Brain pericyte (primary cell): ENCODE measurements at regions not wholly inside any gene's neighbourhood (a gene's known extent, or its start where the extent isn't known, plus 50 kb on each side); places are given as distances from the start of the nearest gene placed in this dataset.
"Not testable (repeated sequence)": the region's sequence is repeated elsewhere in the genome, so short reads cannot be mapped to it uniquely, and the experiment has no call there.

Source experiments
- DNase-seq: peaks from one replicate; pipeline ENCODE4 v3.0.0-alpha.2; 2012; ENCODE audit warnings: low read depth, low spot score

DNA sequence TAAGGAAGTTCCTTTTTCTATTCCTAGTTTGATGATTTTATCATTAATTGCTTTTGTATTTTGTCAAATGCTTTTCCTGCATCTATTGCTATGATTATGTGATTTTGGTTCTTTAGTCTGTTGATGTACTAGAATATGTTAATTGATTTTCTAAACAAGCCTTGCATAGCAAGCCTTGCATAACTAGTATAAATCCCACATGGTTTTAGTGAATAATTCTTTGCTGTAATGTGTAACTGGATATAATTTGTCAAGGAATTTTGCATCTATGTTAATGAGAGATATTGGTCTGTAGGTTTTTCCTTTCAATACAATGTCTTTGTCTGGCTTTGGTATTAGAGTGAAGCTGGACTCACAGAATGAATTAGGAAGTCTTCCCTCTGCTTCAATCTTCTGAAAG is 460.2 kb downstream of the LTN1 start:
- no peak for DNase-seq

DNA sequence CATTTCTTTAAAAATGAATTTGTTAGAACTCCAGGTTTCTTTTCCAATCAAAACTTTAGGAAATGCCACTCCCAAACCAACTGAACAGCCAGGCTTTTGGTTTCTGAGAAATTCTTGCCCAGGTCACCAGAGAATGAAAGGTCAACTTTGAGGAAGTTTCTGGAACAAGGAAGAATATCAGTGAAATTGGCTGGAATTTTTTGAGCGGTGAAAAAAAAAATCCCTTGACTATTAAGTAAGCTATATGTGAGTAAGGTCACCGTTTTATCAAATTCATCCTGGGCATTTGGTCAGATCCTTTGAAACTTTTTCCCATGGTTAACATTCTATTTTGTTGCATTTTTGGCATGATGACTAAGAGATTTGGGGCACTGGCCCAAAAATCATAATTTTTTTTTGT is 469.3 kb downstream of the LTN1 start:
- no peak for DNase-seq

DNA sequence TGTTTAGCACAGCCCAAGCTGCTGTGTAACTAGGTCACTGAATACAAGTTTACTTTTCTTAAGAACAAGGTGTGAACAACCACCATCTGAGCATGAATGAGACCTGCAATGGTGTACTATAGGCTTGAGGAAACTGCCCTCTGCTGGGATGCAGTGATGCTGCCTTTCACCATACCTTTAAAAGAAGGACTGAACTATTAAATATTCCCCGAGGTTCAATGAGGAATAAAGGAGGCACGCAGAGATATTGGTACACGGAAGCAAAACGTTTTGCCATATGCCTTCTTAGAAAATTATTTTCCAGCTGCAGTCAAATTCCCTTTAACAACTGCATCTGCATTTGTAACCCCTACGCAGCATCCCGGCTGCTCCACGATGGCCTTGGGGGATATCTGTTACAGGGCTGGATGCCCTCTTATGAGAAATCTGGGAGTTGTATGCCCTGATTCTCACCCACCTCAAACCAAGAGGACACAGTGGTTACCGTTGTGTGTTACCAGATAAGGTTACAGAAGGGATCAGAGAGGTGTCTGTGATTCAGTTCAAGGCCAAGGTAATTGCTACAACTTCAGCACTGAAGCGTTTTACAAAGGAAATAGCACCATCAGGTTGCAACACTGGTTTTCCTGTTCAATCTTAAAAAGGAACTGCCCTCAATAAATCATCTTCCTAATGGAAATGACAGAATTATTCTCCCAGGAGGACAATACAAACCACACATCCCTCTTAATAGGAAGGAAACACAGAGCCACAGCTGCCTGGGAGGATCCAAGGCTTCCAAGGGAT is 470.5 kb downstream of the LTN1 start:
- no peak for DNase-seq

DNA sequence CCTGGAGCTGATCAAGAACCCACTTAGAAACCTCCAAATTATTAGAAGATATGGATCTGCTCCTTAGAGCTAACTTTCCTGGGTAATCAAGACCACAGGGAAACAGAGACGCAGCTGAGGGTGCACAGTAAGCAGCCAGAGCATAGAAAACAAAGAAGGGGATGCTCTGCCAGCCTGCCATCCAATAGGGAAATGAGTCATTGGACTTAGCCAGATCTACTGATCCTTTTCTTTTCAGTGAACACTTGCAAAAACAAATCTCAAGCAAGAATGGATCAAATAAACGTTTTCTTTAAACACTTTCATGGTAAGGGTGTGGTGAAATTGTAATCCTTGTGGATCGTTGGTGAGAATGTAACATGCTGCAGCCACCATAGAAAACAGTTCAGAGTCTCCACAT is 474.0 kb downstream of the LTN1 start:
- DNase-seq: no peak

DNA sequence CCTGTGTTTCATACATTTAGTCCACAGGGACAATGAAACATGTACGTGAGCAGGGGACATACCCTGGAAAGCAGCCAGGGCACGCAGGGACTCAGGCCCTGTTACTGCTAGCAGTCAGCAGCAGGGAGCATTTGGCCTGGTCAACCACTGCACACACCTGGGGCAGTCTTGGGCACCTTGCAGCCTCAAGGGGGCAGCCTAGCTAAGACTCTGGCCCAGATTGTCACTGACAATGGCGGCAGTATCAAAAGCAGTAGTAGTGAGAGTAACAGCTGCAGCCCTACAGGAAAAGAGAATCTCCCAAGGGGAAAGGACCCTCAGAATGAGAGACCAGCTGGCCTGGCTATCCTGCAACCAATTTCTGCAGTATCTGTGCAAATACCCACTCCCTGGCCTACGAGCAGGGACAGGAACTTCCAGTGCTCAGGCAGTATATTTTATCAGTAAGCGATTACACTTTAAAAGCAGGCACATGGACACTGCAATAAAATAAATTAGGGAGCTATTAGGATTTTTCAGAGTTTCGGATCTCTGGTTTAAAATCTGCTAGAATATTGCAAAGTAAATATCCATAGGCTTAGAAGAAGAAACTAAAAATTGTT is 475.6 kb downstream of the LTN1 start:
- DNase-seq: no peak

DNA sequence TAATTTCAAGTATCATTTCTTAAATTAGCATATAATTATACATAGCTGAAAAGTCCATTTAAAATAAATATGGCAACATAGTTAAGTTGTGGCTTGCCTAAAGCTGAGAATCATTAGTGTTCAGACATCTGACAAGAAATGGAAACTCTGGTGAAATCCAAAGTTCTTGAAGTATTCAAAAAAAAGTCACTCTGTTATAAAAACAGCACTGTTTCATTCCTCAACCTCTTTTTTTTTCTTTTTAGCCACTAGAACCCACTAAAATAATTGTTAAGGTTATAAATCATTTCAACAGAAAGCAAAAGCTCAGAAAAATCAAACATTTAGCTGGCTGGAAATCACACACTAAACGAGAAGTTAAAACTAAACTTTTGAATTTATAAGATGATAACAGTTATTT is 476.7 kb downstream of the LTN1 start:
- DNase-seq: no peak

DNA sequence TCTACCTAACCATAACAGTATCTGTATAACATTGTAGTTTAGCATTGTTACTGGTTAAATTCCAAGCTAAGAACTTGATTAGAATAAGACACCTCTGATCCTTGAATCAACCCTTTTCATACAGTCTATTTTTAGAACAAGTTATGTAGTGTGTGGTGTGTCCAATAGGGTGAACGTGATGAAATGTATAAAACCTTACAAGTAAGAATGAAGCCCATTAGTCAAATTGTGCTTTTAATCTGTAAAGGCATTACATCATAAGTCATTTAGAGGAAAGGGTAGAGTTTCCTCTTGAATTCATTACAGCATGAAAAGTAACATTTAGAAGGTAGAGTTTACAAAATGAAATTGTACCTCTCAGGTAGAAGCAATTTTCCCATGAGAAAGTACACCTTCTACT is 479.2 kb downstream of the LTN1 start:
- DNase-seq: no peak

DNA sequence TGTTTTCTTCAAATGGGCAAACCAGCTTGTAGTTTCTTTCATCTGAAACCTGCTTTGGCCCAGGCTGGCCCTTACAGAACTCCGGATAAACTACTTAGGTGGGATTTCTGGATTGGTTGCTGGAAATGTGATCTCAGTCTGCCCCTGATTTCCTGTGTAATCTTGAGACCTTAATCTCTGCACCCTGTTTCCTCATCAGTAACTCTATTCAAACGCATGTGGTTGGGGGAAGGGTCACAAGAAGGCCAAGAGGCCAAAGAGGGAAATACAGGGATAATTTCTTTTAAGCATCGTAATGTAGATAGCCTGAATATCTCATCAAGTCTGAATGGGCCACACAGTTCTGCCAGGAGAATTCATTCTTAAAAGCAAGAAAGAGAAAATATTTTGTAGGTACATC is 483.6 kb downstream of the LTN1 start:
- no peak for DNase-seq

DNA sequence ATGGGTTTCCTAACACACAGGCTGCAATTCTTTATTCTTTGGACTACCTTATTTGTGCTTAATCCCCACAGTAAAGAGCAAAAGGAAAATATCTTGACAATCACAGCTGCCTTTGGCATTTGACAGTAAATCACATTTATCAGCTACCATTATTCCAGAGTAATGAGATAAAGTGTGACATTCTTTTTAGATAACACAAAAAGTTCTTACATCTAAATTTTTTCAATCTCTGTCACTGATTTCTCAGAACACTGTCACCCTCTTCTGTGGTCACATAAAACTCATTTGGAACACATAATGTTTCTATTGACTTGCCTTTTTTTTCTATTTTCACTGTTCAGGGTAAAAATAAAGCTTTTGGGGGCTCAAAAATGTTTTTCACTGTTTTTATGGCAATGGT is 484.6 kb downstream of the LTN1 start:
- no peak for DNase-seq

DNA sequence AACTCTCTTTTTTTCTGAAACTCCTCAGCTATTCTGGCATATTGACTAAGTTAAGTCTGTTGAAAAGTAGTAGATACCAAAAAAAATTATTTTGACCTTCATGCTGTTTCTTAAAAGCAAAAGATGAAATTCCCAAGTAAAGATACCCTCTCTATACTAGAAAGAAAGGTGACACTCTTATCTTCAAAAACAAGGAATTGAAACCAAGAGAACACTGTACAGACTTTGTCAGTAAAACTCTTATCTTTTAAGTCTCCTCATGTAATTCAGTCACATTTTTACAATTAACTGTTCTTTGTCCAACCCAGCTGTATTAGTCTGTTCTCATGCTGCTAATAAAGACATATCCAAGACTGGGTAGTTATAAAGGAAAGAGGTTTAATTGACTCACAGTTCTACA is 496.2 kb downstream of the LTN1 start:
- no peak for DNase-seq

DNA sequence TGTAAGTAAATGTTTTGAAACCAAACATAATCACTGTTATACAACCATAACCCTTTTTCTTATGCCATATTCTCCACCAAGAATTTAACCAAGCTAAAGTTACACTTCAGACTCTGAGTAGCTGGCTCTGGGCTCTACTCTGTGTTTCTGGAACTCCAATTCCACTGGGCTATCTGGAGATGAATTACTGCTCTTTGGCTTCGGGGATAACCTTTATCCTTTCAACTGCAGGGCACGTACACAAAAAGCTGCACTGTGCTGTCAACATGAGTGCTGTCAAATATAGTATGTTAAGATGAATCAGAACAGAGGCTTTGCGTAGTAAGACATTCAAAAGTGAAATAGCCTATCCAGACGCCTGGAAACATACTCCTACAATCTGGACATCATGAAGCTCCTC is 500.6 kb downstream of the LTN1 start:
- DNase-seq: no peak

DNA sequence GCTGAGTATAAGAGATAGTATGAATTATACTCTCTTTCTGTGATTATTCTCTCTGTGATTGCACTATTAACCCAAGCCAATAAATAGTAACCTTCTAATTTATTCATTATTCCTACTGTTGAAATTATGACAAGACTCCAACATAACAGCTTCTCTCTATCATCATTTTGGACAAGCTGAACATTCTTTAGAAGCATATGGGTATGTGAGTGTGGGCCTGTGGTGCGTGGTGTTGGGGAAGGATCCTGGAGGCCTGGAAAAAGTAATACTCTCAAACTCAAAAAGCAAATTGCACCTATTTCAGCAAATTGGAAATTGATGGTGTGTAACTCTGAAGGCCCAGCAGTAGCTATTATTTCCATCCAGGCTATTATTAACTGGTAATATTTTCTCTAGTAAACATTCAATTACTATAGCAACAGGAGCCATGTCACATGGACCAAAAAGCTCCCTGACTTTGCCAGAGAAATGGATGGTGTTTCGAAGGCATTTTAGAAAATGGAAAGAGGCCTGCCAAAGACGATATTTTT is 502.8 kb downstream of the LTN1 start:
- no peak for DNase-seq

DNA sequence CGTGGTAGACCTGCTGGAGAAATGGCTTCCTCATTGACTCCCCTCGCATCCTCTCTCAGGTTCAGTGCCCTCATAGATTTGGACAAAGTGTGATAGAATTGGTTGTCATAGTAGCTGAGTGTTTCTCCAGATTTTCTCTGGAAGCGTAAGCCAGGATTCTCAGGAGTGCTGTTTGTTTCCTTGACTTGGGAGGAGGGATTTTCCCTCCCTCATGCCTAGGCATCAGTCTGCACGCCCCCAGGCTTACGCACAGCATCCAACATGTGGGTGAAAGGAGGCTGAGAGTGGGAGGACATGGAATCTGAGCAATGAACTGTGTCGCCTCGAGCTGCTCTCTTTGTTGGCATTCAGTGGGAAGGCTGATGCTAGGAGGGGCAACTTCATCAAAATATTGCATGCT is 503.5 kb downstream of the LTN1 start:
- no peak for DNase-seq

DNA sequence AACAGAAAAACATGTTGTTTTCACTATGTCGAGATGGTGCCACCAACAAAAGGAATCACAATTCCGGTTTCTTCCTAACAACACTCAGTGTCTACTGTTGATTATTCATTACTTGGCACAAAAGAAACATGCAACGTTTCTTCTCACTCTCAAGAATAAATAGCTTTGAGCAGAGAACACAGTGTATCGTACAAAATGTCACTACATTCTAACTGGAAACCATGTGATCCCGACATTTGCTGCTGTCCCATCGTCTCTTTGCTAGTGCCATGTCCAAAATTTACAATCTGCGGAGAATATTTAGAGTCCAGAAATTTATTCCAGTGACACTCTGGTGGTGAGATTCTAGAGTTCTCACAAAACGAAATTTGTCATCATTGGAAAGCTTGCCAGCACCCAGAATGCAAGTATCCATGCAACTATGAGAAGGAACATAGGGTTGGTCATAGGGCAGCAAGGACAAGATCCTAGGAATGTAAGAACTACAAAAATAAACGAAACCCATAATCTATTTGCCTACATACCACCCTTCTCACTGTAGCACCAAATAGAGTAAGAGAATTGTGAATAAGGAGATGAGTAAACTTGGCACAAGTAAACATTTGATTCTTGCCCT is 505.1 kb downstream of the LTN1 start:
- DNase-seq: no peak

DNA sequence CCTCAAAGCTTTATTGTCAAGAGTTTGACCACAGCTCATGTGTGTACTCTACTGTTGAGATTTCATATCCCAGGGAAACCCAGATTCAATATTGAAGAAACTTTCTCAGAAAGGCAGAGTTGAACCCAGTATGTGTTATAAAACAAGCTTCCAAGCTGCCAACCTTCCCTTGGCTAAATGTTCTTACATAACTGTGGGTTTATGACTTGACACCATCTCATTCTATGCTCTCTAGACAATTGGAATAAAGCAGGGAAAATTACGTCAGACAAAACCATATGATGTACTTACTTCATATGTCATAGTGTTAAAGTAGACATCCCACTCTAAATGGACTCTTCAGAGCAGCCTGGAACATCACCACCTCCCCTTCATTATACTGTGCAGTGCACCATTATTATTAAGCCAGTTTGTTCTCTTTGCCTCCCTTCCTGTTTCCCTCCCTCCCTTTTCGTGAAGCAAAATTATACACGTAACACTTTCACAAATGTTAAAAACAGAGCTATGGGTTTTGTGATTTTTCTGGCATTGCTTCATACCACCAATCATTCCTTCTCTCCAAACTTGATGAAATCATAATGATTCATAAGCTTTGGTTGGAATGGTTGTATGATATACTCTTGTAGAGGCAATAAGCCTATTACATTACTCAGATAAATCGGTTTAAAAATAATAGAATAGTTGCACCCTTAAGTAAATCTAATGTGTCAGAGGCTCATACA is 507.2 kb downstream of the LTN1 start:
- DNase-seq: no peak

DNA sequence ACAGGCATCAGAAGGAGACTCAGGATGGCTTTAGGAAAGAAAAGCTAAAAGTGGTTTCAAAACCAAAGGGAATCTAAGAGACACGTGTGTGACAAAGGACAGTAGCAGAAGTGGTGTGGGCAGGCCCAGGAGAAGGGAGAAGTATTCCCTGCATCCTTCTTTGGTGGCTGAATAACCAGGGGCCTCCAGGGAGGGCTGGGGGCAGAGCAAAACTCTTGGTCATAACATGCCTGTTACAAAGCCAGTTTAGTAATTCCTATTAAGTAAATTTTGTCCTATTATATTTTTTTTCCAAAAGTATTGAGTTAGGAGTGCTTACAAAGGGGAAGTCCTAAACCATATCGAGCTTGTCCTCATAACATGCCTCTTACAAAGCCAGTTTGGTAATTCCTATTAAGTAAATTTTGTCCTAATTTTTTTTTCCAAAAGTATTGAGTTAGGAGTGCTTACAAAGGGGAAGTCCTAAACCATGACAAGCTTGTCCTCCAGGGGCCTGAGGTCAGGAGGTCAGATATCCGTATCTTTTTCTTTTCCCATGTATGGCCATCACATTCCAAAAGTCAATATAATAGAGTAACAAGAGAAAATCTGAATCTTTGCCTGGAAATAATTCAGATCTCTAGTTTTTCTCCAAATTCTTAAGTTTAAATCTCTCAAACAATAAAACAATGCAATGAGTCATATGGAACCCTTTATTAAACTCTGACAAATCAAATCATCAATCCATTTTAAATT is 509.2 kb downstream of the LTN1 start:
- no peak for DNase-seq

DNA sequence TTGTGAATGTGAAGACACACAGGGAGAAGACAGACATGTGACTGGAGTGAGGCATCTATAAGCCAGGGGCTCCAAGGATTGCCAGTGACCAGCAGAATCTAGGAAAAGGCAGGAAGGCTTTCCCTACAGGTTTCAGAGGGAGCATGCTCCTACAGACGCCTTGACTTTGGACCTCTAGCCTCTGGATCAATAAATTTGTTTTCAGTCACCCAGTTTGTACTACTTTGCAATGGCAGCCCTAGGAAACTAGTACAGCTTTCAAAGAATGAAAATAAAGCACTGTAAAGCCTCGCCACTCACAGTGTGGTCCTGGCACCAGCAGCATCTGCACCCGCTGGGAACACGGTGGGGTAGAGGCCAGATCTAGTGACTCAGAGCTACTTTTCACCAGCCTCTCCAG is 510.0 kb downstream of the LTN1 start:
- DNase-seq: no peak

DNA sequence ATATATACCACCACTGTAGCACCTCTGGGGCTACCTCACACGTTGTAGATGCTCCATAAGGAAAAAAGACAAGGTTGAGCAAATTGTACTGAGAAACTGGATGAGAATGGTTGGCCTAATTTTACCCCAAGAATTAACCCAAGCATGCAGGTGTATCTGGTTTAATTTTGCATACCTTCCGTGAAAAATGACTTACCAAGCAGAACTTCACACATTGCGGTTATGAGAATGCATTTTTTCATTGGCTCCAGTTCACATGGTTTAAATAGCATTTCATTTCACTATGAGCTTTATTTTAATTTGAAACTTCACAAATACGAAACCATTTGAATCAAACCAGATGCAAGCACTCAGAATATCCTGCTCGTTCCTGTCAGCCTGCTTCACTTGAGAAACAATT is 512.2 kb downstream of the LTN1 start:
- no peak for DNase-seq

DNA sequence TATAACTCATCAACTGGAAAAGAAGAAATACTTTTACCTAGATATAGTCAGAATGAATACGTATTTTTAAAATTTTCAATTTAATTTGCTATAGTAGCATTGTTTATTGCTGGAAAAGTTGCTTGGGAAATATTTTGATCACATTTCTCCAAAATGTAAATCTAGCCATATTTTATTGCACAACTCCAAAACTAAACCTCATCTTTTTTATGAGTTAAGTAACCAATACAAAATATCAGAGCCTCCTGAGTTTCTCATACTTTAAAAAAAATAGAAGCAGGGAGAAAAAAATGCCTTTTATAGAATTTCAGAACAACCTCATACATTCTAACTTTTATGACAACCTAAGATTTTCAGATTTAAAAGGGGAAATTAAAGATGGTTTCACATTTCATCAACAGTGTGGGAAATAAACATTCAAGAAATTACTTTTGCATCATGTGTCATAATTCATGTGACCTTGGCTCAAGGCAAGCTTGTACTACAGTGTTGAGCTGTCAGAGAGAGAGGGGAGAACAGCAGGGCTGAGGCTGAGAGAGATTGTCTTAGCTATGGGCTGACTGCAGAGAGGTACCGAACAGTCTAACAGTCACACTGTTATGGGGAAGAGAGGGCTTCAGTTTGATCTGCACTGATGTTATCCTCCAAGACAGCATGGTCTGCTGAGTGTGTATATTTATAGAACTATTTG is 519.0 kb downstream of the LTN1 start:
- no peak for DNase-seq

DNA sequence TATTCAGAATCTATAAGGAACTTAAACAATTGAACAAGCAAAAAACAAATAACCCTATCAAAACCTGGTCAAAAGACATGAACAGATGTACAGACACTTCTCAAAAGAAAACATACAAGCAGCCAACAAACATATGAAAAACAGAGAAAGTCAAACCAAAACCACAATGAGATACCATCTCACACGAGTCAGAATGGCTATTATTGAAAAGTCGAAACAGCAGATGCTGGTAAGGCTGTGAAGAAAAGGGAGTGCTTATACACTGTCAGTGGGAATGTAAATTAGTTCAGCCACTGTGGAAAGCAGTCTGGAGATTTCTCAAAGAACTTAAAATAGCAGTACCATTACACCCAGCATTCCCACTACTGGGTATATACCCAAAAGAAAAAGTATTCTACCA is 520.1 kb downstream of the LTN1 start:
- not testable (repeated sequence) for DNase-seq

DNA sequence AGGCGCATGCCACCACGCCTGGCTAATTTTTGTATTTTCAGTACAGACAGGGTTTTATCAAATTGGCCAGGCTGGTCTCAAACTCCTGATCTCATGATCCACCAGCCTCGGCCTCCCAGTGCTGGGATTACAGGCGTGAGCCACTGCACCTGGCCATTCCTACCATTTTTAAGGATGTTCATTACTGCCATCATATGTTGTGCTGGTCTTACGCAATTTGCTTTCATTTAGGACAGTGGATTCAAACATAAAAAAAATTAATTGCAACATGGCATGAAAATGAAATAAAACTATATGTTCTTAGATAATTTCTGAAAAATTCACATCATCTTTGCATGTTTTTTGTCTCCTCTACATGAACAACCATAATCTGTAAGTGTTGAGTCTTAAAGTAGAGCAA is 527.7 kb downstream of the LTN1 start:
- DNase-seq: no peak
